DND-41 (cell line): ENCODE measurements at regions not wholly inside any gene's neighbourhood (a gene's known extent, or its start where the extent isn't known, plus 50 kb on each side); places are given as distances from the start of the nearest gene placed in this dataset.

Experiments used
- ATAC-seq: fragments of 200-7000 bp; cut with Tn5 transposase; 3 replicates; pipeline ENCODE4 v1.9.1; 2021; ENCODE audit warnings: low read depth; ENCODE audit not compliant: insufficient read depth
- DNase-seq: peaks from one replicate; pipeline ENCODE4 v3.0.0-alpha.2; 2020
- H2AFZ ChIP-seq: 2 replicates; pipeline ENCODE4 v1.6.0; 2012; ENCODE audit warnings: low read depth, low read length
- H3K27ac ChIP-seq: 2 replicates; pipeline ENCODE4 v1.5.1; 2012; ENCODE audit warnings: low read length, inconsistent platforms
- H3K27me3 ChIP-seq: fragments of 200-600 bp; sonication (generic); 2 replicates; pipeline ENCODE4 v1.6.0; 2012; ENCODE audit warnings: low read length, mild to moderate bottlenecking, inconsistent platforms; ENCODE audit not compliant: insufficient read depth, poor library complexity
- H3K36me3 ChIP-seq: 2 replicates; pipeline ENCODE4 v1.5.1; 2012; ENCODE audit warnings: low read length, inconsistent platforms; ENCODE audit not compliant: insufficient read depth
- H3K4me1 ChIP-seq: 2 replicates; pipeline ENCODE4 v1.5.1; 2012; ENCODE audit warnings: mild to moderate bottlenecking, low read length; ENCODE audit not compliant: insufficient read depth
- H3K4me2 ChIP-seq: 2 replicates; pipeline ENCODE4 v1.6.0; 2012; ENCODE audit warnings: mild to moderate bottlenecking, moderate library complexity, low read length, inconsistent platforms; ENCODE audit not compliant: insufficient read depth
- H3K4me3 ChIP-seq, 2 experiments: fragments of 200-600 bp in 1 of 2; shearing (Covaris generic) in 1 of 2; 2 replicates each; pipeline ENCODE4 v1.5.1; 2012 to 2016; ENCODE audit warnings: inconsistent platforms in 2 of 2, low read length in 2 of 2, mild to moderate bottlenecking in 2 of 2, low read depth in 1 of 2, moderate library complexity in 1 of 2
- H3K79me2 ChIP-seq: 2 replicates; pipeline ENCODE4 v1.6.0; 2012; ENCODE audit warnings: low read length, inconsistent platforms; ENCODE audit not compliant: insufficient read depth
- H3K9ac ChIP-seq: 2 replicates; pipeline ENCODE4 v1.6.0; 2012; ENCODE audit warnings: low read depth, mild to moderate bottlenecking, inconsistent platforms, low read length, moderate library complexity
- H3K9me3 ChIP-seq: 2 replicates; pipeline ENCODE4 v1.5.1; 2012; ENCODE audit warnings: low read length, moderate library complexity, mild to moderate bottlenecking, inconsistent platforms; ENCODE audit not compliant: insufficient read depth, severe bottlenecking
- H4K20me1 ChIP-seq: 2 replicates; pipeline ENCODE4 v1.6.0; 2012; ENCODE audit warnings: low read length; ENCODE audit not compliant: insufficient read depth
- EZH2 ChIP-seq: IDR thresholded peaks from 3 replicates; pipeline ENCODE4 v1.6.1; 2012; ENCODE audit warnings: borderline replicate concordance, low read depth, mild to moderate bottlenecking, moderate library complexity, low read length, inconsistent platforms; ENCODE audit not compliant: severe bottlenecking
- TF ChIP-seq, protein P1 (sequence below): IDR thresholded peaks from 2 replicates; pipeline ENCODE4 v1.5.1; 2012; ENCODE audit warnings: borderline replicate concordance, low read length, moderate library complexity, mild to moderate bottlenecking; ENCODE audit not compliant: poor library complexity, severe bottlenecking; ENCODE audit errors: extremely low read depth

DNA sequence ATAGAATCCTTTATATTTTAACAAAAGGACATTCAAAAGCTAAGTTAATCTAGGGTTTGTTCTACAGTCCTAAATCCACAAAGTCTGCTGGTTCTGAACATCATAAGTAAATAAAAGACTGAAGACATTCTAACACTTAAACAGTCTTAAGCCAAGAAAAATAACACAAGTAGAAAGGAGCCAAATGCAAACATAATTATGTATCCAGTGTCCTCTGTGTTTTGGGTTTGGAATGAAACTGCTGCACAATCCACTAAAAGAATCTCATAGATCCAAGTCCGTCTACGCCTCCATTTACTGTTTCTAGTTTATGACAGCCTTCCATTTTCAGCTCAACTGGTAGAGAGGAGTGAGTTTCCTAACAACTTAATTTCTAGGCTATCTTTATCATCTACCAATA lies 623.6 kb upstream of the FZD8 start:
- H3K27ac ChIP-seq, result no peak overlapping the region
- TF ChIP-seq, protein P1, sequence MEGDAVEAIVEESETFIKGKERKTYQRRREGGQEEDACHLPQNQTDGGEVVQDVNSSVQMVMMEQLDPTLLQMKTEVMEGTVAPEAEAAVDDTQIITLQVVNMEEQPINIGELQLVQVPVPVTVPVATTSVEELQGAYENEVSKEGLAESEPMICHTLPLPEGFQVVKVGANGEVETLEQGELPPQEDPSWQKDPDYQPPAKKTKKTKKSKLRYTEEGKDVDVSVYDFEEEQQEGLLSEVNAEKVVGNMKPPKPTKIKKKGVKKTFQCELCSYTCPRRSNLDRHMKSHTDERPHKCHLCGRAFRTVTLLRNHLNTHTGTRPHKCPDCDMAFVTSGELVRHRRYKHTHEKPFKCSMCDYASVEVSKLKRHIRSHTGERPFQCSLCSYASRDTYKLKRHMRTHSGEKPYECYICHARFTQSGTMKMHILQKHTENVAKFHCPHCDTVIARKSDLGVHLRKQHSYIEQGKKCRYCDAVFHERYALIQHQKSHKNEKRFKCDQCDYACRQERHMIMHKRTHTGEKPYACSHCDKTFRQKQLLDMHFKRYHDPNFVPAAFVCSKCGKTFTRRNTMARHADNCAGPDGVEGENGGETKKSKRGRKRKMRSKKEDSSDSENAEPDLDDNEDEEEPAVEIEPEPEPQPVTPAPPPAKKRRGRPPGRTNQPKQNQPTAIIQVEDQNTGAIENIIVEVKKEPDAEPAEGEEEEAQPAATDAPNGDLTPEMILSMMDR, result no peak
- no peak for TF ChIP-seq EZH2
- H3K36me3 ChIP-seq, result no peaks in the 10 kb centered on the region
- DNase-seq, result no peak
- H3K79me2 ChIP-seq, result no peaks in the 10 kb centered on the region
- ATAC-seq, result no peak
- H3K9ac ChIP-seq, result no peak overlapping the region
- H3K4me1 ChIP-seq, result no peaks in the 10 kb centered on the region
- no peaks in the 10 kb centered on the region for H4K20me1 ChIP-seq
- H2AFZ ChIP-seq, result no peak overlapping the region
- no peak overlapping the region for H3K4me2 ChIP-seq
- no peaks in the 10 kb centered on the region for H3K9me3 ChIP-seq
- H3K27me3 ChIP-seq, result no peaks in the 10 kb centered on the region
- H3K4me3 ChIP-seq, result no peak overlapping the region

DNA sequence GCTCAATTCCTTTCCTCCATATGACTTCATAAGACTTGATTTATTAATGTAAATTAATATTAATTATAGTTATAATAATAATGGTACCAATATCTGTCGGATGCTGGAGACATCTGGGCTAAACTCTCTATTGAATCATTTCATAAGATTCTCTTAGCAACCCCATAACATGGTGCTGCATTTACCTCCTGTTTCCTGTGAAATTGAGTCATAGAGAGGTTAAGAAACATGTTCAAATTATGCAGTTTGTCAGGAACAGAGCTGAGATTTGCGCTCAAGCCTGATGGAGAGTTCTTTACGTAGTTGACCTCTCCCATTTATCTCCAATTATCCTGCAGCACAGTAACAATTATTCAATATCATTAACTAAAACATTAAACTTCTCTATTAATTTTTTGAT lies 621.8 kb upstream of the FZD8 start:
- ATAC-seq, result no peak

DNA sequence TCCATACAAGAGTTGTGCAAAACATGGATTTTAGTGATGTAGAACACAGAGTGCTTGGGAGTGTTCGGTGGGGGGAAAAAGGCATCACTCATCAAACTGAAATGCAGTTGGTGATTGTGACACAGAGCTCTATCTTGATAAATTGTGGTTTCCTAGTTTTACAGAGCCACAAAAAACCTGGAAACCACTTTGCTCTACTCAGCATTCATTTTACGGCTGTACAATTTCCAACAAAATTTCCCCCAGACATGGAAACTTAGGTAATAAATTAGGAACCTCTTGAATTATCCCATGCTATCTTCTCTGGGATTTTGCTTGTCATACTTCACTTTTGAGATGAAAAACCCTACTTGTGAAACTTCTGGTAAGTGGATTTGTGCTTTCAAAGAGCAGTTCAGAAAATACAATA lies 614.9 kb upstream of the FZD8 start:
- peaks cover 8% of the 10 kb centered on the region; the same call in 1 of the 2 replicates for H3K4me1 ChIP-seq

More for the DNA sequence above, 621.8 kb upstream of the FZD8 start:
- Histone ChIP-seq H2AFZ (no peak overlapping the region), H4K20me1 (no peaks in the 10 kb centered on the region), H3K9me3 (no peaks in the 10 kb centered on the region), H3K79me2 (no peaks in the 10 kb centered on the region), H3K9ac (no peak overlapping the region), H3K27ac (no peak overlapping the region), H3K4me2 (no peak overlapping the region), H3K36me3 (no peaks in the 10 kb centered on the region), H3K4me1 (no peaks in the 10 kb centered on the region), H3K27me3 (no peaks in the 10 kb centered on the region), H3K4me3 (no peak overlapping the region)
- TF ChIP-seq EZH2, result no peak
- TF ChIP-seq, protein P1, result no peak
- no peak for DNase-seq

More for the DNA sequence above, 614.9 kb upstream of the FZD8 start:
- H4K20me1 ChIP-seq, result no peaks in the 10 kb centered on the region
- no peak overlapping the region for H3K27ac ChIP-seq
- no peaks in the 10 kb centered on the region for H3K9me3 ChIP-seq
- H3K36me3 ChIP-seq, result no peaks in the 10 kb centered on the region
- no peak overlapping the region for H3K9ac ChIP-seq
- ATAC-seq (no peak), DNase-seq (no peak)
- no peaks in the 10 kb centered on the region for H3K27me3 ChIP-seq
- H3K79me2 ChIP-seq, result no peaks in the 10 kb centered on the region
- H2AFZ ChIP-seq, result no peak overlapping the region
- TF ChIP-seq, protein P1, result no peak
- no peak for TF ChIP-seq EZH2
- H3K4me2 ChIP-seq, result no peak overlapping the region
- no peak overlapping the region for H3K4me3 ChIP-seq
